UCSD-AML1 (cell line): ENCODE measurements at regions not wholly inside any gene's neighbourhood (a gene's known extent, or its start where the extent isn't known, plus 50 kb on each side); places are given as distances from the start of the nearest gene placed in this dataset.

Experiments used
- DNase-seq: peaks from one replicate; lab custom pipeline; 2025; ENCODE audit not compliant: unreplicated experiment; lab: John Stamatoyannopoulos, UW

DNA sequence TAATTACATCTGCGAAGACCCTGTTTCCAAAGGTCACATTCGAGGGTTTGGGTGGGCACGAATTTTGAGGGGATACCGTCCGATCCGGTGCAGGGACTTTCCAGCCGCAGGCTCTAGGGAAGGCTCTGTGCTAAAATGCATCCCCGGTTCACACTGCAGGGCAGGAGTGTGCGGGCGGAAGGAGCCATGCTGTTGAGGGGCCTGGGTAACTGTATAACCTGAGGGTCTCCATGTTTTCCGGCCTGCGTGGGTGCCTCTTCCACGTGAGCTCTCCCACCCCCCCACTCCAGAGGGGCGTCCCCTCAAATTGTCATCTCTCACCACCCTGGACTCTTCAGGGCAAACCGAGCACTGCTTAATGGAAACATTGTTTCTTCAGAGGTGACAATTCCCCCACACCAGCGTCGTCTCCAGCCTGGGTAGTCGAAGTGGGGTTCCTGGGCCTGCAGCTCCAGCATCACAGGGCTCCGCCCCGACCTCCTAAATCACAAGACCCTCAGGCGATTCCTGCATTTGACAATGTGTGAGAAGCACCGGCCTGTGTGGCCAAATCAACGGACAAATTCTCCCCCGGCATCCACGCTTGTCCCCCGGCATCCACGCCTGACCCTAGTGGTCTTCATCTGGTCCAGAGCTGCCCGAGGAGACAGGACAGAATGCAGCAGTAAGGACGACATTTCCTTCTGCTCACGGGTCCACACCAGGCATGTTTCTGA, 51.2 kb downstream of the FOXL3 start:
- no peak for DNase-seq

GRCh38 chr7:341841-342638, 52.1 kb downstream of the FOXL3 start:
- no peak for DNase-seq

DNA sequence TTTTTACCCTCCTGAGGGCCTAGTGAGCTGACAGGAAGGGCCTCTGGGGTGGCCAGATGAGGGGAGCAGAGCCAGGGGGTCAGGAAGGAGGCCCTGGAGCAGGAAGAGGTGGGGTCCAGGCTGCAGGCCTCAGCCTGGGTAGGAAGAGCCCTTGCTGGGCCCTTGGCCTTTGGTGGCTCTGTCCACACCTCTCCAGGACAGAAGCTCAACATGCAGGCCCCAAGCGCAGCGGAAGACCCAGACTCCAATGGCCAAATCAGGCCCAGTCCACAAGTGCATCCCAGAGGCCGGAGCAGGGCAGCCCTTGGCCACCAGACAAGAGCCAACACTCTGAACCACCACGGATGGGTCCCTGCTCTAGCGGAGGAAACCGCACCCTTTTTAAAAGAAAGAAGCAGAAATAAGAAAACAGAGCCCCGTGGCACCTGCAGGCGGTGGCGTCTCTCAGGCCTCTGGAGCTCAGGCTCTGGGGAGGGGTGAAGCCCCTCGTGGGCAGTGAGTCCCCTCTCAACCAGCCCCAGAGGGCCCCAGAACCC, 52.8 kb downstream of the FOXL3 start:
- no peak for DNase-seq

- no peak for DNase-seq
Observed at GRCh38 chr7:343227-343822, 53.4 kb downstream of the FOXL3 start.

GRCh38 chr7:343864-344607, 54.1 kb downstream of the FOXL3 start:
- no peak for DNase-seq

DNA sequence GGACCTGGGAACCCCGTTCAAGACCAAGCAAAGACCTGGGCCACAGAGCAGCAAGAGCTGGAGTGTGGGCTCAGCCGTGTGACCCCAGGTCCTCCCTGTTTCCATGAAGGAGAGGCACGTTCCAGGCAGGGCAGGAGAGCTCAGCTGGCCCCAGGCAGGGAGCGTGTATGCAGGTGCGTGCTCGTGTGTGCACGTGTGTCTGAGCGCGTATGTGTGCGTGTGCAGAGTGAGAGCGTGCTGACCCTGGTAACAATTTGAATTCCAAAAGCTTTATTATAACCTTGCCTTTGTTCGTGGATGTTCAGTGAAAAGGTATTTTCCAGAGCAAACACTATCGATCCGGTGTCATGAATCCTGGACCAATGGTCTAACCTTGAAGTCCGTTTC, 54.6 kb downstream of the FOXL3 start:
- DNase-seq: no peak

- DNase-seq: no peak
Observed at GRCh38 chr7:346116-346898, 56.3 kb downstream of the FOXL3 start.

DNA sequence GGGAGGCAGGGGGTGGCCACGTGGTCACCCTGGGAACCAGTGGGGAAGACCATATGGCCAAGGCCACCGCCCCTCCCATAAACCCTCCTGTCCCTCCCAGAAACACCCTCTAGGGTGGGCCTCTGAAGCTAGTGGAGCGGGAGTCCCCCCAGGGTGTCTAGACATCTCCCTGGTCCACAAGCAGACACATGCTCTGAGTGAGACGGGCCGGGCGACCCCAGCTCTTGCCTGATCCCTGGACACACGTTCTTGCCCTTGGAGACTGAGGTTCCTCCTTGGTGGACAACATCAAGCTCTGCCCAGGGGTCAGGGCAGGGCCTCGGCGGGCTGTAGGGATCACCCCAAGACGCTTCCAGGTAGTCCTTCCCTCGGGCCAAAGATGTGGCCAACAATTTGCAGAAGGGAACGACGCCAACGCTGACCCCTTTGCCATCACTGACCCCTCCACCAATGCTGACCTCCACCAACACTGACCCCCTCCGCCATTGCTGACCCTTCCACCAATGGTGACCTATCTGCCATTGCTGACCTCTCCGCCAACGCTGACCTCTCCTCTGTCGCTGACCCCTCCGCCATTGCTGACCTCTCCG, 57.1 kb downstream of the FOXL3 start:
- no peak for DNase-seq

DNA sequence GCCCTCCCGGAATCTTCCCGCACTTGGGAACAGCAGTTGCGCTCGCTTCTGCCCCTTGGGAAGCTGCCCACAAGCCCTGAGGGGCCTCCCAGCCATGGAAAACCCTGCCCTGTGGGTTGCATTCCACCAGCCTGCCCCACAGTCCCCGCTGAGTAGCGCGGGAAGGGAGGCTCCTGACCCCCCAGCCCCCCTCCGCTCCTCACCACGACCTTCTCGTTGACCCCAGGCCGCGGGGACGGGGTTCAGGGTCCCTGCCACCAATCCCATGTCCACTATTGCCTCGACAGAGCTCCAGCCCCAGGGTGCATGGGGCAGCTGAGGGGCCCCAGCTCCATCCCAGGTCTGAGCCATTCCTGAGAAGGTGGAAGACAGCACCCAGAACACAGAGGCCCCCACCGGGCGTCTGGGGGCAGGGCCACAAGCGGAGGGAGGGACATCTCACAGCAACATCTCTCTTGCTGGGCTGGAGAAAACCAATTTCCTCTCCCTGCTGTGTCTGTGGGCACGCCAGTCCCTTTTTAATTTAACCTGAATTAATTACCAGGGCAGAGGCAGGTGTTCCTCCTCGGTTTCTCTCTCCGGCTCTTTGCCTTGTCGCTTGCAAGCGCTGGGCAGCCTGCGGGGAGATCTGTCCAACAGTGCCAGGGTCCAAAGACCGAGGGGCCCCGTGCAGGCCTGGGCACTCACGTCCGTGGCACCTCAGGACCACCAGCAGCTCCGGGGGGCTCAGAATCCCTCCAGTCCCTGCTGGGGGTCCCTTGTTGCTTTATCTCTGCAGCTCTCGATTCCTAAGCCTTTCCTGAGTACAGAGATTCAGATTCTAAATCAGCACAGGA, 57.9 kb downstream of the FOXL3 start:
- DNase-seq: no peak

DNA sequence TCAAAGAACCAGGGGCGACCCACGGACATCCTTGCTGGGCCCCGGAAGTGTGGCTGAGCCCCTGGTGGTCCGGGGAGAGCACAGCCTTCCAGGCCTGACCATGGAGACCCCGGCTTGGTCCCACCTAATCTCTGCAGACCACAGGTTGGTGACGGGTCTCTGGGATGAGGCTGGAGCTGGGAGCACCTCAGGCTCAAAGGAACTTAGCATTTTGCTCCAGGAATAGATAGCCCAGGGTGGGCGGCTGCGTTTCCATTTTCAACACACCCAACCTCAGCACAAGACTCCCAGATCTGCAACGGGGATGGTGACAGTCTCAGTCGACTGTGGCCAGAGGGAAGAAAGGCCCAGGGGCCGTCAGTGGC, 58.5 kb downstream of the FOXL3 start:
- DNase-seq: no peak

DNA sequence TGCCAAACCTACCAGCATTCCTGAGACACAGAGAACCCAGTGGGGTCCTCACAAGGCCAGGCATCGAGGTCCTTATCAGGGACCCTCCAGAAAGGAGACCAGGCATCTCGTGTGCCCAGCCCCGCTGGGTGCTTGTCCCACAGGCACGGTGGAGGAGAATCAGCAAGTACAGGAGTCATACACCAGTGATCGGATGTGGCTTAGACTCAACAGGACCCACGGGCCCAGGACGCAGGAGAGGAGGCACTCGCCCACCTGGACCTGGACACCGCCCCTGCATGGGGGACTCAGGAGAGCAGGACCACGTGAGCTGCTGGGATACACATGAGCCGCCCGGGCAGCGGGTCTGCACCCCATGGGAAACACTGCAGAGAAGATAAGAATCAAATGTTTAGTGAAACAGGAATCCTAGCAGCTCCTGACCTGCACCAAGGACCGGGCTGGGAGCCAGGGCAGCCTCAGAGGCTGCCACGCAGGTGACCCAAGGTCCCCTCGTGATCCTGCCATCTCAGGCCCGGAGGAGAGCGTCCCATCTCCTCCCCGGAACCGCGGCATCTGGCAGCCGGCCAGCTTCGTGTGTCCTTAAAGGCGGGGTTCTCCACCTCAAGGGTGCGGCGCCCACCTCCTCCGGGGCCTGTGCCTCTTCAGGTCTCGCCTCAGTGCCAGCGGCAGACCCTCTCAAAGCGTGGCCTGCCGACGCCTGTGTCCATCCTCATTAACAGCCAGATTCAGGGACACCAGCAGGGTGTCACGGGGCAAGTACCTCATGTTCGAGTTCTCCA, 59.2 kb downstream of the FOXL3 start:
- no peak for DNase-seq

- peak; percentile 27 for DNase-seq
Observed at GRCh38 chr7:351256-351655, 61.3 kb downstream of the FOXL3 start.

GRCh38 chr7:351681-352480, 61.9 kb downstream of the FOXL3 start:
- DNase-seq: no peak

GRCh38 chr7:353746-354325, 63.9 kb downstream of the FOXL3 start:
- DNase-seq: no peak

DNA sequence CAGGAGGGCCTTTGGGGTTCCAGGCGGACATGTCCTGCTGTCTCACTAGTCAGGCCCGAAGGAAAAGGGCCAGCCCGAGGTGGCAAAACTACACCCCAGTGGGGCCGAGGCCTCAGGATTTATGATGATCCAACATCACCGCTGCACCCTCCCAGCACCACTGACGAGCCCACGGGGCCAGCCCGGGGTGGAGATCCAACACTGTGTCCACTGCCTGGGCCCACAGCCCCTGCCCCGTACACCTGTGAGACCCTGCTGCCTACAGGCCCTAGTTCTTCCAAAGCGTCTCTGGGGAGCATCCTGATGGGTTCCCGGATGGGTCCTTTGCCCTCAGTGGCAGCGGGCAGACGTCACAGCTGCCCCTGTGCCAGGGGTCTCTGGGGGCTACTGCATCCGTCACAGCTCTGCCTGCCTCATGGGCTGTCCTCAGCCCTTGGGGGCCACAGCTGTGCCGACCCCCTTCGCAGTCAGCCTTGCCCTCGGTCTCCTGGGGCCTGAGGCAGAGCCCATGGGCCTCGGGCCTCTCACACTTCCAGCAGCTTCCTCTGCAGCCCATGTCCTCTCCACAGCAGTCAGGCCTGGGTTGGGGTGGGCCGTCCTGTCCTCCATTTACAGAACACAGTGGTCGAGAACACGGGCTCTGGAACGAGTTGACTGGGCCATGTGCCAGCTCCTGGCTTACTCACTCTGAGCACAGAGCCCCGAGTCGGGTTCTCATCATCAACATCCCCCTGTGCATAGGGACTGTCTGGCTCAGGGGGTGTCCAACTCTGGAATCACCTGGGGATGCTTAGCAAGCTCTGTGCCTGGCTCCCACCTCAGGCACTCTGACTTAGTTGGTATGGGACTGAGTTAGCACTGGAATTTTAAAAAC, 64.9 kb downstream of the FOXL3 start:
- no peak for DNase-seq

DNA sequence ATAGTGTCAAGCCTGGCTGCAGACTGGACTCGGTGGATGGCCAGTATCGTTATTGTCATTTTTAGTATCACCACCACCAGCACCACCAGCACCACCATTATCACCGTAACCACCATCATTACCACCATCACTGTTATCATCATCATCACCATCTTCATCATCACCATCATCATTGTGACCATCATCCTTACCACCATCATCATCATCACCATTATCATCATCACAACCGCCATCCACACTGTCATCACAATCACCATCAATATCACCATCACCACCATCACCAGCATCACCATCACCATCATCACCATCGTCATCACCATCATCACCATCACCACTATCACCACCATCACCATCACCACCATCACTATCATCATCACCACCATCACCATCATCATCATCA, 65.6 kb downstream of the FOXL3 start:
- no peak for DNase-seq
